GM23338 (cell line): ENCODE measurements at regions not wholly inside any gene's neighbourhood (a gene's known extent, or its start where the extent isn't known, plus 50 kb on each side); places are given as distances from the start of the nearest gene placed in this dataset.

Experiments
- ATAC-seq: fragments of 200-7000 bp; cut with Tn5 transposase; 3 replicates; pipeline ENCODE4 v1.9.1; 2020
- DNase-seq: peaks from one replicate; pipeline ENCODE4 v3.0.0-alpha.2; 2015; ENCODE audit warnings: low spot score
- H2AFZ ChIP-seq: fragments of 200-600 bp; sonication (generic); 2 replicates; pipeline ENCODE4 v1.8.0; 2016; ENCODE audit warnings: antibody characterized with exemption, mild to moderate bottlenecking, moderate library complexity
- H3F3A ChIP-seq: fragments of 200-600 bp; sonication (generic); replicated peaks from 2 replicates; pipeline ENCODE4 v1.8.0; 2017; ENCODE audit warnings: antibody characterized with exemption, mixed run types, low read depth
- H3K27ac ChIP-seq: fragments of 200-600 bp; sonication (generic); 2 replicates; pipeline ENCODE4 v1.6.1; 2016; ENCODE audit warnings: low read depth
- H3K27me3 ChIP-seq: fragments of 200-600 bp; sonication (generic); 2 replicates; pipeline ENCODE4 v1.8.0; 2016; ENCODE audit warnings: mild to moderate bottlenecking, mixed run types, moderate library complexity; ENCODE audit not compliant: insufficient read depth
- H3K36me3 ChIP-seq: fragments of 200-600 bp; sonication (generic); 2 replicates; pipeline ENCODE4 v1.8.0; 2016; ENCODE audit warnings: mild to moderate bottlenecking; ENCODE audit not compliant: insufficient read depth
- H3K4me1 ChIP-seq: fragments of 200-600 bp; sonication (generic); 2 replicates; pipeline ENCODE4 v1.8.0; 2016; ENCODE audit warnings: mild to moderate bottlenecking, moderate library complexity; ENCODE audit not compliant: insufficient read depth
- H3K4me2 ChIP-seq: fragments of 200-600 bp; sonication (generic); 2 replicates; pipeline ENCODE4 v1.7.1; 2017; ENCODE audit warnings: mixed run types
- H3K4me3 ChIP-seq: fragments of 200-600 bp; sonication (generic); 2 replicates; pipeline ENCODE4 v1.6.1; 2016; ENCODE audit warnings: mixed run types
- H3K79me2 ChIP-seq: fragments of 200-600 bp; sonication (generic); replicated peaks from 2 replicates; pipeline ENCODE4 v1.8.0; 2017; ENCODE audit warnings: mild to moderate bottlenecking; ENCODE audit not compliant: insufficient read depth
- H3K9me2 ChIP-seq: fragments of 200-600 bp; sonication (generic); 2 replicates; pipeline ENCODE4 v1.8.0; 2017; ENCODE audit not compliant: insufficient read depth
- H4K20me1 ChIP-seq: fragments of 200-600 bp; sonication (generic); replicated peaks from 2 replicates; pipeline ENCODE4 v1.8.0; 2017; ENCODE audit warnings: mild to moderate bottlenecking; ENCODE audit not compliant: insufficient read depth
- H3K27ac Mint-ChIP-seq: 2 replicates; pipeline ENCODE4 v1.8.0; 2020; ENCODE audit warnings: inconsistent platforms, mild to moderate bottlenecking, moderate library complexity, mixed read lengths
- H3K27me3 Mint-ChIP-seq: 3 replicates; pipeline ENCODE4 v1.8.0; 2022; ENCODE audit warnings: low read depth, mild to moderate bottlenecking, moderate library complexity, mixed read lengths, inconsistent platforms; ENCODE audit not compliant: insufficient read depth, poor library complexity
- H3K36me3 Mint-ChIP-seq: 3 replicates; pipeline ENCODE4 v1.8.0; 2021; ENCODE audit warnings: low read depth, mild to moderate bottlenecking, inconsistent platforms, moderate library complexity, mixed read lengths
- H3K4me1 Mint-ChIP-seq: 3 replicates; pipeline ENCODE4 v1.8.0; 2020; ENCODE audit warnings: mild to moderate bottlenecking, inconsistent platforms, mixed read lengths
- H3K4me3 Mint-ChIP-seq: 3 replicates; pipeline ENCODE4 v1.8.0; 2021; ENCODE audit warnings: moderate library complexity, mild to moderate bottlenecking, inconsistent platforms, mixed read lengths
- H3K9me3 Mint-ChIP-seq: 3 replicates; pipeline ENCODE4 v1.8.0; 2020; ENCODE audit warnings: moderate library complexity, mild to moderate bottlenecking, inconsistent platforms, mixed read lengths
- CTCF ChIP-seq, 2 experiments: fragments of 200-600 bp in 1 of 2; sonication (generic) in 1 of 2; conservative IDR thresholded peaks; 2 replicates each; pipeline versions ENCODE4 v1.5.1 to v1.6.1; 2016 to 2017; ENCODE audit warnings: antibody characterized with exemption in 2 of 2, low read depth in 2 of 2, mild to moderate bottlenecking in 2 of 2, moderate library complexity in 1 of 2
- ETS1 ChIP-seq: IDR thresholded peaks from 2 replicates; pipeline ENCODE4 v1.6.1; 2016; ENCODE audit warnings: antibody characterized with exemption
- EZH2 ChIP-seq: fragments of 200-600 bp; sonication (generic); IDR thresholded peaks from one replicate; pipeline ENCODE4 v1.8.0; 2017; ENCODE audit warnings: antibody characterized with exemption, mild to moderate bottlenecking, low read depth; ENCODE audit not compliant: unreplicated experiment
- JUNB ChIP-seq: IDR thresholded peaks from one replicate; pipeline ENCODE4 v1.6.1; 2016; ENCODE audit warnings: antibody characterized with exemption; ENCODE audit not compliant: unreplicated experiment
- POLR2AphosphoS5 ChIP-seq: IDR thresholded peaks from 2 replicates; pipeline ENCODE4 v1.6.1; 2016; ENCODE audit warnings: antibody characterized with exemption, low read depth
- STAT1 ChIP-seq: IDR thresholded peaks from one replicate; pipeline ENCODE4 v1.6.1; 2016; ENCODE audit warnings: antibody characterized with exemption; ENCODE audit not compliant: unreplicated experiment
- ZNF114 ChIP-seq: fragments of 250-450 bp; sonication (Bioruptor Pico); IDR thresholded peaks from 2 replicates; pipeline ENCODE4 v1.5.0; 2020; ENCODE audit warnings: mild to moderate bottlenecking, moderate library complexity
- ZNF331 ChIP-seq: fragments of 250-450 bp; sonication (Bioruptor Pico); IDR thresholded peaks from 2 replicates; pipeline ENCODE4 v1.5.0; 2020; ENCODE audit warnings: low read depth, mild to moderate bottlenecking, moderate library complexity
- ZNF462 ChIP-seq: fragments of 250-450 bp; sonication (Bioruptor Pico); IDR thresholded peaks from 2 replicates; pipeline ENCODE4 v1.5.0; 2020; ENCODE audit warnings: mild to moderate bottlenecking, moderate library complexity
- TF ChIP-seq, protein P1 (sequence below): IDR thresholded peaks from one replicate; pipeline ENCODE4 v1.6.1; 2018; ENCODE audit warnings: antibody characterized with exemption; ENCODE audit not compliant: unreplicated experiment

DNA sequence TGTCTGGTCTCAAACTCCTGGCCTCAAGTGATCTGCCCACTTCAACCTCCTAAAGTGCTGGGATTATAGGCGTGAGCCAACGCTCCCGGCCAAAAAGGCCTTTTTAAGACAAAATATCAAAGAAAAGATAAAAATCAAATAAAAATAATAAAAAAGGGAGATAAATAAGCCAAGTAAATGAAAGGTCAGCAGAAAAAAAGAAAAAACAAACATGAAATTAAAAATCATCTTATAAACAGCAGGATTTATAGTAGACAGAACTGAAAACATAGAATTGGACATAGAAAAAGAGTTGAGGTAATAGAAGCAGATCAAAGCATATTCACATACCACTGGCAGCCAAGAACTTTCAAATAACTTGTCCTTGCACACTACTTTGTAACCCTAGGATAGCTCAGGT lies 983.4 kb downstream of the ROBO2 start:
- no peak for DNase-seq
- Histone ChIP-seq H3K27ac (no peak overlapping the region), H3K9me2 (no peaks in the 10 kb centered on the region; the same call in 1 of the 2 replicates), H3K4me1 (no peaks in the 10 kb centered on the region), H3K79me2 (no peaks in the 10 kb centered on the region), H3K4me2 (no peak overlapping the region), H3F3A (no peaks in the 10 kb centered on the region), H3K36me3 (no peaks in the 10 kb centered on the region), H4K20me1 (no peaks in the 10 kb centered on the region), H3K27me3 (no peaks in the 10 kb centered on the region), H3K4me3 (no peak overlapping the region), H2AFZ (no peak overlapping the region)
- no peaks in the 10 kb centered on the region for H3K9me3 Mint-ChIP-seq
- no peak overlapping the region for H3K27ac Mint-ChIP-seq
- TF ChIP-seq JUNB = no peak
- H3K4me3 Mint-ChIP-seq = no peak overlapping the region
- no peak for ATAC-seq
- no peaks in the 10 kb centered on the region for H3K4me1 Mint-ChIP-seq
- no peaks in the 10 kb centered on the region for H3K36me3 Mint-ChIP-seq
- H3K27me3 Mint-ChIP-seq = peaks cover 4% of the 10 kb centered on the region

- ATAC-seq (no peak), DNase-seq (no peak)
- Mint-ChIP-seq H3K9me3 (no peaks in the 10 kb centered on the region), H3K4me1 (no peaks in the 10 kb centered on the region), H3K4me3 (no peak overlapping the region), H3K36me3 (peaks cover 3% of the 10 kb centered on the region; the same call in 1 of the 3 replicates), H3K27ac (no peak overlapping the region), H3K27me3 (peaks cover 4% of the 10 kb centered on the region)
- Histone ChIP-seq H3K79me2 (no peaks in the 10 kb centered on the region), H2AFZ (peak overlapping the region; percentile 26; the same call in 1 of the 2 replicates), H3K27ac (no peak overlapping the region), H3K36me3 (no peaks in the 10 kb centered on the region), H3K9me2 (no peaks in the 10 kb centered on the region; the same call in 1 of the 2 replicates), H3F3A (no peaks in the 10 kb centered on the region), H4K20me1 (no peaks in the 10 kb centered on the region), H3K4me3 (no peak overlapping the region), H3K4me1 (no peaks in the 10 kb centered on the region), H3K4me2 (no peak overlapping the region), H3K27me3 (no peaks in the 10 kb centered on the region)
- no peak for TF ChIP-seq ETS1
- no peak for TF ChIP-seq ZNF331 (CRISPR knock-in tag)
- TF ChIP-seq JUNB = no peak
- no peak for TF ChIP-seq POLR2AphosphoS5
- TF ChIP-seq ZNF114 (CRISPR knock-in tag) = no peak
- TF ChIP-seq ZNF462 (CRISPR knock-in tag) = no peak
- TF ChIP-seq, protein P1, sequence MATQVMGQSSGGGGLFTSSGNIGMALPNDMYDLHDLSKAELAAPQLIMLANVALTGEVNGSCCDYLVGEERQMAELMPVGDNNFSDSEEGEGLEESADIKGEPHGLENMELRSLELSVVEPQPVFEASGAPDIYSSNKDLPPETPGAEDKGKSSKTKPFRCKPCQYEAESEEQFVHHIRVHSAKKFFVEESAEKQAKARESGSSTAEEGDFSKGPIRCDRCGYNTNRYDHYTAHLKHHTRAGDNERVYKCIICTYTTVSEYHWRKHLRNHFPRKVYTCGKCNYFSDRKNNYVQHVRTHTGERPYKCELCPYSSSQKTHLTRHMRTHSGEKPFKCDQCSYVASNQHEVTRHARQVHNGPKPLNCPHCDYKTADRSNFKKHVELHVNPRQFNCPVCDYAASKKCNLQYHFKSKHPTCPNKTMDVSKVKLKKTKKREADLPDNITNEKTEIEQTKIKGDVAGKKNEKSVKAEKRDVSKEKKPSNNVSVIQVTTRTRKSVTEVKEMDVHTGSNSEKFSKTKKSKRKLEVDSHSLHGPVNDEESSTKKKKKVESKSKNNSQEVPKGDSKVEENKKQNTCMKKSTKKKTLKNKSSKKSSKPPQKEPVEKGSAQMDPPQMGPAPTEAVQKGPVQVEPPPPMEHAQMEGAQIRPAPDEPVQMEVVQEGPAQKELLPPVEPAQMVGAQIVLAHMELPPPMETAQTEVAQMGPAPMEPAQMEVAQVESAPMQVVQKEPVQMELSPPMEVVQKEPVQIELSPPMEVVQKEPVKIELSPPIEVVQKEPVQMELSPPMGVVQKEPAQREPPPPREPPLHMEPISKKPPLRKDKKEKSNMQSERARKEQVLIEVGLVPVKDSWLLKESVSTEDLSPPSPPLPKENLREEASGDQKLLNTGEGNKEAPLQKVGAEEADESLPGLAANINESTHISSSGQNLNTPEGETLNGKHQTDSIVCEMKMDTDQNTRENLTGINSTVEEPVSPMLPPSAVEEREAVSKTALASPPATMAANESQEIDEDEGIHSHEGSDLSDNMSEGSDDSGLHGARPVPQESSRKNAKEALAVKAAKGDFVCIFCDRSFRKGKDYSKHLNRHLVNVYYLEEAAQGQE = no peak
- TF ChIP-seq STAT1 = no peak
- no peak for TF ChIP-seq EZH2
- TF ChIP-seq CTCF (conservative IDR thresholded peaks at IDR 0.05; ENCODE audit: low read depth in 2 of 2) = no peak
Observed at GRCh38 chr3:78025916-78026315, 986.0 kb downstream of the ROBO2 start.
